NT2/D1 (cell line): ENCODE measurements at regions not wholly inside any gene's neighbourhood (a gene's known extent, or its start where the extent isn't known, plus 50 kb on each side); places are given as distances from the start of the nearest gene placed in this dataset.

Experiments
- SUZ12 ChIP-seq: IDR thresholded peaks from 2 replicates; pipeline ENCODE4 v1.6.1; 2011; ENCODE audit not compliant: insufficient read length, insufficient read depth; ENCODE audit errors: extremely low read depth
- YY1 ChIP-seq: IDR thresholded peaks from 2 replicates; pipeline ENCODE4 v1.6.1; 2011; ENCODE audit not compliant: insufficient read length, insufficient read depth
- ZNF274 ChIP-seq: IDR thresholded peaks from 2 replicates; pipeline ENCODE4 v1.6.1; 2011; ENCODE audit warnings: mild to moderate bottlenecking, low read depth, low read length

- TF ChIP-seq YY1 (no peak), ZNF274 (no peak), SUZ12 (no peak)
Observed at GRCh38 chr2:48183276-48183675, 131.2 kb upstream of the FOXN2 start.
